K562 (cell line): ENCODE measurements at regions not wholly inside any gene's neighbourhood (a gene's known extent, or its start where the extent isn't known, plus 50 kb on each side); places are given as distances from the start of the nearest gene placed in this dataset.

ENCODE experiments used
- ADNP ChIP-seq: fragments of 200-800 bp; sonication (Bioruptor generic); IDR thresholded peaks from 2 replicates; pipeline ENCODE4 v1.6.1; 2016; ENCODE audit warnings: missing genetic modification characterization, missing compliant biosample characterization
- ATF6 ChIP-seq: sonication (generic); formaldehyde crosslinking; IDR thresholded peaks from 2 replicates; pipeline ENCODE4 v1.4.0; 2020; ENCODE audit warnings: mild to moderate bottlenecking, missing genetic modification reagents
- CTCF ChIP-seq, 3 experiments: IDR thresholded peaks in 2 of 3; conservative IDR thresholded peaks in 1 of 3; 2 replicates each; pipeline ENCODE4 v1.5.1; 2011 to 2012; ENCODE audit warnings: low read length in 3 of 3, mild to moderate bottlenecking in 3 of 3, control low read depth in 2 of 3, improper control_type of control experiment in 1 of 3, inconsistent platforms in 1 of 3, low read depth in 1 of 3, mixed read lengths in 1 of 3, moderate library complexity in 1 of 3; ENCODE audit not compliant: insufficient read depth in 2 of 3
- ELF1 ChIP-seq: fragments of 200-800 bp; sonication (Bioruptor generic); IDR thresholded peaks from 2 replicates; pipeline ENCODE4 v1.6.1; 2016; ENCODE audit warnings: missing genetic modification characterization, missing compliant biosample characterization
- GTF2F1 ChIP-seq: IDR thresholded peaks from 2 replicates; pipeline ENCODE4 v1.6.1; 2011; ENCODE audit warnings: low read depth, low read length, improper control_type of control experiment
- HNRNPK ChIP-seq: fragments of 200-400 bp; formaldehyde crosslinking; IDR thresholded peaks from one replicate; pipeline ENCODE4 v1.6.1; 2018; ENCODE audit warnings: mild to moderate bottlenecking, low read depth, low read length; ENCODE audit not compliant: poor library complexity, severe bottlenecking
- MYC ChIP-seq, 2 experiments: fragments of 250-450 bp in 1 of 2; sonication (Bioruptor Pico) in 1 of 2; IDR thresholded peaks; 2 replicates each; pipeline versions ENCODE4 v1.5.1 to v1.6.1; 2012 to 2021; ENCODE audit warnings: low read depth in 2 of 2, borderline replicate concordance in 1 of 2, improper control_type of control experiment in 1 of 2, low read length in 1 of 2, mild to moderate bottlenecking in 1 of 2, moderate library complexity in 1 of 2
- NFXL1 ChIP-seq: fragments of 450-650 bp; formaldehyde crosslinking; IDR thresholded peaks from 2 replicates; pipeline ENCODE4 v1.4.0; 2021; ENCODE audit warnings: mild to moderate bottlenecking
- NRF1 ChIP-seq, 2 experiments: fragments of 450-650 bp; IDR thresholded peaks in 1 of 2; conservative IDR thresholded peaks in 1 of 2; 2 replicates each; pipeline ENCODE4 v1.6.1; 2014; ENCODE audit warnings: mild to moderate bottlenecking in 2 of 2
- POLR2AphosphoS5 ChIP-seq: IDR thresholded peaks from 2 replicates; pipeline ENCODE4 v1.6.1; 2011; ENCODE audit warnings: mild to moderate bottlenecking, low read depth, low read length, moderate library complexity; ENCODE audit not compliant: control insufficient read depth, insufficient read depth
- PREB ChIP-seq: sonication (generic); formaldehyde crosslinking; IDR thresholded peaks from 2 replicates; pipeline ENCODE4 v1.8.1; 2023; ENCODE audit warnings: mild to moderate bottlenecking, missing genetic modification reagents
- YBX1 ChIP-seq: fragments of 450-650 bp; IDR thresholded peaks from 2 replicates; pipeline ENCODE4 v1.7.1; 2016; ENCODE audit warnings: mild to moderate bottlenecking
- ZNF639 ChIP-seq, 2 experiments: fragments of 200-800 bp in 1 of 2; sonication (Bioruptor generic) in 1 of 2; sonication (generic) in 1 of 2; formaldehyde crosslinking in 1 of 2; IDR thresholded peaks in 1 of 2; conservative IDR thresholded peaks in 1 of 2; 2 replicates each; pipeline versions ENCODE4 v1.5.0 to v1.6.1; 2016 to 2020; ENCODE audit warnings: missing compliant biosample characterization in 1 of 2, missing genetic modification characterization in 1 of 2, missing genetic modification reagents in 1 of 2

GRCh38 chr18:39241534-39241933, 1675.9 kb upstream of the CELF4 start:
- TF ChIP-seq HNRNPK (no peak), CTCF (IDR thresholded peaks at IDR 0.05 in 2 of 3, conservative IDR thresholded peaks at IDR 0.05 in 1 of 3; ENCODE audit: insufficient read depth in 2 of 3, low read depth in 1 of 3, low read length in 3 of 3) (no peak), YBX1 (no peak), NFXL1 (CRISPR knock-in tag) (no peak), ADNP (tag) (no peak), ELF1 (tag) (no peak), MYC (IDR thresholded peaks at IDR 0.05; ENCODE audit: low read depth, low read length) (no peak), MYC (CRISPR knock-in tag; IDR thresholded peaks at IDR 0.05; ENCODE audit: borderline replicate concordance, low read depth) (no peak), ATF6 (CRISPR knock-in tag) (no peak), NRF1 (conservative IDR thresholded peaks at IDR 0.05 in 1 of 2, IDR thresholded peaks at IDR 0.05 in 1 of 2) (no peak), ZNF639 (CRISPR knock-in tag; conservative IDR thresholded peaks at IDR 0.05 in 1 of 2, IDR thresholded peaks at IDR 0.05 in 1 of 2) (no peak), GTF2F1 (no peak), PREB (CRISPR knock-in tag) (no peak), POLR2AphosphoS5 (no peak)
